ENCODE measurements at regions not wholly inside any gene's neighbourhood (a gene's known extent, or its start where the extent isn't known, plus 50 kb on each side); places are given as distances from the start of the nearest gene placed in this dataset.

- TF ChIP-seq, protein P1, sequence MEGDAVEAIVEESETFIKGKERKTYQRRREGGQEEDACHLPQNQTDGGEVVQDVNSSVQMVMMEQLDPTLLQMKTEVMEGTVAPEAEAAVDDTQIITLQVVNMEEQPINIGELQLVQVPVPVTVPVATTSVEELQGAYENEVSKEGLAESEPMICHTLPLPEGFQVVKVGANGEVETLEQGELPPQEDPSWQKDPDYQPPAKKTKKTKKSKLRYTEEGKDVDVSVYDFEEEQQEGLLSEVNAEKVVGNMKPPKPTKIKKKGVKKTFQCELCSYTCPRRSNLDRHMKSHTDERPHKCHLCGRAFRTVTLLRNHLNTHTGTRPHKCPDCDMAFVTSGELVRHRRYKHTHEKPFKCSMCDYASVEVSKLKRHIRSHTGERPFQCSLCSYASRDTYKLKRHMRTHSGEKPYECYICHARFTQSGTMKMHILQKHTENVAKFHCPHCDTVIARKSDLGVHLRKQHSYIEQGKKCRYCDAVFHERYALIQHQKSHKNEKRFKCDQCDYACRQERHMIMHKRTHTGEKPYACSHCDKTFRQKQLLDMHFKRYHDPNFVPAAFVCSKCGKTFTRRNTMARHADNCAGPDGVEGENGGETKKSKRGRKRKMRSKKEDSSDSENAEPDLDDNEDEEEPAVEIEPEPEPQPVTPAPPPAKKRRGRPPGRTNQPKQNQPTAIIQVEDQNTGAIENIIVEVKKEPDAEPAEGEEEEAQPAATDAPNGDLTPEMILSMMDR (IDR thresholded peaks at IDR 0.05; ENCODE audit: low read depth, low read length): no peak
- TF ChIP-seq POLR2A (IDR thresholded peaks at IDR 0.05; ENCODE audit: extremely low read depth, insufficient read length): no peak
- no peak for TF ChIP-seq MAX (IDR thresholded peaks at IDR 0.05; ENCODE audit: low read depth, low read length)
- TF ChIP-seq MYC (IDR thresholded peaks at IDR 0.05; ENCODE audit: low read depth, low read length): no peak
Measured at GRCh38 chr5:21694567-21694966, 1158.6 kb downstream of the CDH12 start.
